ENCODE measurements at regions not wholly inside any gene's neighbourhood (a gene's known extent, or its start where the extent isn't known, plus 50 kb on each side); places are given as distances from the start of the nearest gene placed in this dataset.

GRCh38 chr15:35695003-35695402, 149.0 kb upstream of the DPH6 start:
- H3K4me2 ChIP-seq (ENCODE audit: low read length) = no peak overlapping the region
- H3K27me3 ChIP-seq (ENCODE audit: control insufficient read depth, low read length) = no peaks in the 10 kb centered on the region
- no peaks in the 10 kb centered on the region for H3K9me2 ChIP-seq (replicated peaks; ENCODE audit: control insufficient read depth, low read length)
- TF ChIP-seq EZH2phosphoT487 (IDR thresholded peaks at IDR 0.05; ENCODE audit: borderline replicate concordance, low read length) (no peak), CTCF (IDR thresholded peaks at IDR 0.05; ENCODE audit: low read depth, low read length, poor library complexity, severe bottlenecking) (no peak)
- H3K36me3 ChIP-seq (ENCODE audit: control insufficient read depth, low read length) = no peaks in the 10 kb centered on the region
- no peaks in the 10 kb centered on the region for H3K79me2 ChIP-seq (ENCODE audit: control insufficient read depth, low read length)
- no peak overlapping the region for H3K4me3 ChIP-seq (ENCODE audit: low read length)
- H3K27ac ChIP-seq (ENCODE audit: low read depth, low read length) = no peak overlapping the region
- H3K4me1 ChIP-seq (ENCODE audit: control insufficient read depth, low read length) = no peaks in the 10 kb centered on the region
- no peaks in the 10 kb centered on the region for H4K20me1 ChIP-seq (ENCODE audit: control insufficient read depth, insufficient read depth, low read depth, low read length)
- no peaks in the 10 kb centered on the region for H3F3A ChIP-seq (ENCODE audit: control insufficient read depth, insufficient read depth)
- no peaks in the 10 kb centered on the region for H3K9me3 ChIP-seq (ENCODE audit: control insufficient read depth, insufficient read depth, low read length)

GRCh38 chr15:35696767-35697231, 150.8 kb upstream of the DPH6 start:
- Histone ChIP-seq H3K9me3 (ENCODE audit: control insufficient read depth, insufficient read depth, low read length) (no peaks in the 10 kb centered on the region), H3K4me2 (ENCODE audit: low read length) (no peak overlapping the region), H3K4me1 (ENCODE audit: control insufficient read depth, low read length) (no peaks in the 10 kb centered on the region), H3K27me3 (ENCODE audit: control insufficient read depth, low read length) (no peaks in the 10 kb centered on the region), H4K20me1 (ENCODE audit: control insufficient read depth, insufficient read depth, low read depth, low read length) (no peaks in the 10 kb centered on the region), H3K27ac (ENCODE audit: low read depth, low read length) (no peak overlapping the region), H3K36me3 (ENCODE audit: control insufficient read depth, low read length) (no peaks in the 10 kb centered on the region), H3K4me3 (ENCODE audit: low read length) (no peak overlapping the region), H3F3A (ENCODE audit: control insufficient read depth, insufficient read depth) (no peaks in the 10 kb centered on the region), H3K79me2 (ENCODE audit: control insufficient read depth, low read length) (no peaks in the 10 kb centered on the region), H3K9me2 (replicated peaks; ENCODE audit: control insufficient read depth, low read length) (no peaks in the 10 kb centered on the region)
- TF ChIP-seq EZH2phosphoT487 (IDR thresholded peaks at IDR 0.05; ENCODE audit: borderline replicate concordance, low read length) (no peak), CTCF (IDR thresholded peaks at IDR 0.05; ENCODE audit: low read depth, low read length, poor library complexity, severe bottlenecking) (no peak)

GRCh38 chr15:35697549-35698299, 151.8 kb upstream of the DPH6 start:
- H4K20me1 ChIP-seq (ENCODE audit: control insufficient read depth, insufficient read depth, low read depth, low read length) = no peaks in the 10 kb centered on the region
- no peak overlapping the region for H3K4me2 ChIP-seq (ENCODE audit: low read length)
- no peaks in the 10 kb centered on the region for H3F3A ChIP-seq (ENCODE audit: control insufficient read depth, insufficient read depth)
- H3K9me2 ChIP-seq (replicated peaks; ENCODE audit: control insufficient read depth, low read length) = no peaks in the 10 kb centered on the region
- H3K4me3 ChIP-seq (ENCODE audit: low read length) = no peak overlapping the region
- no peak overlapping the region for H3K27ac ChIP-seq (ENCODE audit: low read depth, low read length)
- H3K27me3 ChIP-seq (ENCODE audit: control insufficient read depth, low read length) = no peaks in the 10 kb centered on the region
- no peaks in the 10 kb centered on the region for H3K36me3 ChIP-seq (ENCODE audit: control insufficient read depth, low read length)
- no peaks in the 10 kb centered on the region for H3K4me1 ChIP-seq (ENCODE audit: control insufficient read depth, low read length)
- TF ChIP-seq CTCF (IDR thresholded peaks at IDR 0.05; ENCODE audit: low read depth, low read length, poor library complexity, severe bottlenecking) = no peak
- no peak for TF ChIP-seq EZH2phosphoT487 (IDR thresholded peaks at IDR 0.05; ENCODE audit: borderline replicate concordance, low read length)
- H3K79me2 ChIP-seq (ENCODE audit: control insufficient read depth, low read length) = no peaks in the 10 kb centered on the region
- no peaks in the 10 kb centered on the region for H3K9me3 ChIP-seq (ENCODE audit: control insufficient read depth, insufficient read depth, low read length)
